Ovary (tissue), 3 donors: ENCODE measurements at regions not wholly inside any gene's neighbourhood (a gene's known extent, or its start where the extent isn't known, plus 50 kb on each side); places are given as distances from the start of the nearest gene placed in this dataset.

Experiments used
- POLR2A ChIP-seq: fragments of 450-650 bp; IDR thresholded peaks from one replicate; pipeline ENCODE4 v1.6.1; 2017; ENCODE audit warnings: antibody characterized with exemption, mild to moderate bottlenecking, moderate library complexity
- TF ChIP-seq, protein P1 (sequence below), 3 donors: fragments of 450-650 bp in 2 of 3; fragments of 200-600 bp in 1 of 3; IDR thresholded peaks; one replicate each; pipeline versions ENCODE4 v1.5.1 to v1.8.0; 2016 to 2022; ENCODE audit warnings: antibody characterized with exemption in 3 of 3, mild to moderate bottlenecking in 1 of 3
- donor health status: DM: no; HTN: no; CAD: no.

DNA sequence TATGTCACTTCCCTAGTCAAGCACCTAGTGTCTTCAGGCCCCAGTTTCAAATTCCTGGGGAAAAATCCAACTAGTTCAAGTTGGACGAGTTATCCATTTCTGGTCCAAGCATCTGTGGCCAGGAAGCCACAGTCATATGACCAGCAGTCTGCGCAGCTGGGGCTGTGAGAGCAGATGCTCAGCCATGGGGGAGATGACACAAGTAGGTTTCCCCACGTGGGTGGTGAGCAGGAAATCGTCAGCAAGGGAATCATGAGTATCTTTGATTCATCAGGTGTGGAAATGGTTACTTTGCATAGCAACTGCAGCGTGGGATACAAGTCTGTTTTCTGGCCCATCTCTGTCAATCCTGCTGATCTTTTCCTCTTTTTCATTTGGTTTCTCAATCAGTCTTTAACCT, 185.3 kb downstream of the C11orf91 start:
- no peak for TF ChIP-seq POLR2A
- TF ChIP-seq, protein P1, sequence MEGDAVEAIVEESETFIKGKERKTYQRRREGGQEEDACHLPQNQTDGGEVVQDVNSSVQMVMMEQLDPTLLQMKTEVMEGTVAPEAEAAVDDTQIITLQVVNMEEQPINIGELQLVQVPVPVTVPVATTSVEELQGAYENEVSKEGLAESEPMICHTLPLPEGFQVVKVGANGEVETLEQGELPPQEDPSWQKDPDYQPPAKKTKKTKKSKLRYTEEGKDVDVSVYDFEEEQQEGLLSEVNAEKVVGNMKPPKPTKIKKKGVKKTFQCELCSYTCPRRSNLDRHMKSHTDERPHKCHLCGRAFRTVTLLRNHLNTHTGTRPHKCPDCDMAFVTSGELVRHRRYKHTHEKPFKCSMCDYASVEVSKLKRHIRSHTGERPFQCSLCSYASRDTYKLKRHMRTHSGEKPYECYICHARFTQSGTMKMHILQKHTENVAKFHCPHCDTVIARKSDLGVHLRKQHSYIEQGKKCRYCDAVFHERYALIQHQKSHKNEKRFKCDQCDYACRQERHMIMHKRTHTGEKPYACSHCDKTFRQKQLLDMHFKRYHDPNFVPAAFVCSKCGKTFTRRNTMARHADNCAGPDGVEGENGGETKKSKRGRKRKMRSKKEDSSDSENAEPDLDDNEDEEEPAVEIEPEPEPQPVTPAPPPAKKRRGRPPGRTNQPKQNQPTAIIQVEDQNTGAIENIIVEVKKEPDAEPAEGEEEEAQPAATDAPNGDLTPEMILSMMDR (IDR thresholded peaks at IDR 0.05), result no peak
